Neuronal stem cell (in vitro differentiated cells): ENCODE measurements at regions not wholly inside any gene's neighbourhood (a gene's known extent, or its start where the extent isn't known, plus 50 kb on each side); places are given as distances from the start of the nearest gene placed in this dataset.

Experiments
- DNase-seq: peaks from one replicate; pipeline ENCODE4 v3.0.0-alpha.2; 2013; ENCODE audit warnings: low spot score
- H2AFZ ChIP-seq: one replicate; pipeline ENCODE4 v1.6.1; 2013; ENCODE audit warnings: mild to moderate bottlenecking, low read length, inconsistent platforms
- H2AK5ac ChIP-seq: 2 replicates; pipeline ENCODE4 v1.6.1; 2013; ENCODE audit warnings: low read depth, mild to moderate bottlenecking, inconsistent platforms, low read length, moderate library complexity, mixed read lengths
- H2BK120ac ChIP-seq: 2 replicates; pipeline ENCODE4 v1.6.1; 2013; ENCODE audit warnings: low read depth, mild to moderate bottlenecking, inconsistent platforms, low read length, moderate library complexity, mixed read lengths
- H2BK12ac ChIP-seq: one replicate; pipeline ENCODE4 v1.6.1; 2013; ENCODE audit warnings: low read length, inconsistent platforms
- H2BK15ac ChIP-seq: 2 replicates; pipeline ENCODE4 v1.6.1; 2013; ENCODE audit warnings: mild to moderate bottlenecking, low read length, inconsistent platforms, mixed read lengths
- H2BK5ac ChIP-seq: one replicate; pipeline ENCODE4 v1.6.1; 2013; ENCODE audit warnings: inconsistent platforms, mild to moderate bottlenecking, low read length, moderate library complexity
- H3K14ac ChIP-seq: one replicate; pipeline ENCODE4 v1.6.1; 2013; ENCODE audit warnings: low read length, inconsistent platforms
- H3K18ac ChIP-seq: 2 replicates; pipeline ENCODE4 v1.6.1; 2013; ENCODE audit warnings: low read length, inconsistent platforms
- H3K23ac ChIP-seq: 2 replicates; pipeline ENCODE4 v1.6.1; 2013; ENCODE audit warnings: low read depth, mild to moderate bottlenecking, mixed read lengths, low read length, inconsistent platforms; ENCODE audit not compliant: poor library complexity
- H3K27ac ChIP-seq: replicated peaks from 3 replicates; pipeline ENCODE4 v1.5.1; 2013; ENCODE audit warnings: low read length, inconsistent platforms
- H3K27me3 ChIP-seq, 3 experiments: 2 replicates each; pipeline ENCODE4 v1.6.1; 2013; ENCODE audit warnings: low read length in 3 of 3, mild to moderate bottlenecking in 2 of 3, inconsistent platforms in 1 of 3, low read depth in 1 of 3, mixed read lengths in 1 of 3, moderate library complexity in 1 of 3; ENCODE audit not compliant: control insufficient read depth in 3 of 3, insufficient read depth in 3 of 3
- H3K36me3 ChIP-seq, 2 donors: replicated peaks in 1 of 2; 2 replicates each; pipeline ENCODE4 v1.6.1; 2013; ENCODE audit warnings: low read length in 2 of 2; ENCODE audit not compliant: control insufficient read depth in 2 of 2, insufficient read depth in 2 of 2
- H3K4ac ChIP-seq: 2 replicates; pipeline ENCODE4 v1.6.1; 2013; ENCODE audit warnings: inconsistent platforms, mild to moderate bottlenecking, low read length, moderate library complexity
- H3K4me1 ChIP-seq, 2 donors: 1 replicate in 1 of 2; 2 replicates in 1 of 2; pipeline ENCODE4 v1.6.1; 2013; ENCODE audit warnings: low read length in 2 of 2, low read depth in 1 of 2; ENCODE audit not compliant: control insufficient read depth in 2 of 2, insufficient read depth in 1 of 2
- H3K4me2 ChIP-seq: one replicate; pipeline ENCODE4 v1.6.1; 2013; ENCODE audit warnings: mild to moderate bottlenecking, low read length, inconsistent platforms; ENCODE audit not compliant: insufficient read depth, poor library complexity, severe bottlenecking
- H3K4me3 ChIP-seq, 2 donors: 2 replicates each; pipeline ENCODE4 v1.5.1; 2013; ENCODE audit warnings: low read length in 2 of 2, mild to moderate bottlenecking in 2 of 2, inconsistent platforms in 1 of 2, moderate library complexity in 1 of 2
- H3K79me1 ChIP-seq: one replicate; pipeline ENCODE4 v1.6.1; 2013; ENCODE audit warnings: low read depth, mild to moderate bottlenecking, inconsistent platforms, low read length, moderate library complexity
- H3K9ac ChIP-seq: one replicate; pipeline ENCODE4 v1.6.1; 2013; ENCODE audit warnings: mild to moderate bottlenecking, low read depth, low read length, inconsistent platforms; ENCODE audit not compliant: poor library complexity
- H3K9me3 ChIP-seq, 2 donors: replicated peaks in 1 of 2; 2 replicates each; pipeline versions ENCODE3 to v1.6.1; 2013; ENCODE audit warnings: low read length in 2 of 2, mild to moderate bottlenecking in 2 of 2, inconsistent platforms in 1 of 2, low read depth in 1 of 2, mixed read lengths in 1 of 2, moderate library complexity in 1 of 2; ENCODE audit not compliant: control insufficient read depth in 2 of 2, insufficient read depth in 1 of 2
- H4K8ac ChIP-seq: one replicate; pipeline ENCODE4 v1.6.1; 2013; ENCODE audit warnings: low read depth, mild to moderate bottlenecking, inconsistent platforms, low read length, moderate library complexity
- H4K91ac ChIP-seq: one replicate; pipeline ENCODE4 v1.6.1; 2013; ENCODE audit warnings: low read length, low read depth, mild to moderate bottlenecking, inconsistent platforms; ENCODE audit not compliant: poor library complexity
- WGBS, 2 donors: extraction: QIAGEN DNeasy Blood & Tissue Kit; methylation state at CpG; one replicate each; pipeline ENCODE4 v1.1.7; 2013; ENCODE audit warnings: missing lambda C conversion rate in 2 of 2, mixed read lengths in 1 of 2; ENCODE audit not compliant: insufficient read length in 2 of 2, insufficient replicate concordance in 1 of 2; ENCODE audit errors: extremely low coverage in 2 of 2; 5-methylcytosine and 5-hydroxymethylcytosine counted together

GRCh38 chr3:193897288-193897687 is 238.7 kb upstream of the HES1 start:
- Histone ChIP-seq H3K27ac (no peak overlapping the region), H2BK5ac (no peak overlapping the region), H2BK120ac (no peak overlapping the region), H2BK15ac (peak overlapping the region; percentile 8), H3K14ac (no peak overlapping the region), H3K4ac (no peak overlapping the region), H4K91ac (no peak overlapping the region), H2AFZ (peak overlapping the region; percentile 84), H3K4me1 (peaks cover 21 to 36% of the 10 kb centered on the region in 2 donors), H3K4me3 (no peak overlapping the region), H3K23ac (no peak overlapping the region), H3K36me3 (no peaks in the 10 kb centered on the region), H2AK5ac (no peak overlapping the region), H4K8ac (no peak overlapping the region), H3K9ac (no peak overlapping the region), H3K27me3 (no peaks in the 10 kb centered on the region), H2BK12ac (no peak overlapping the region), H3K4me2 (no peak overlapping the region), H3K9me3 (peaks cover 6 to 13% of the 10 kb centered on the region in 2 donors), H3K79me1 (no peaks in the 10 kb centered on the region), H3K18ac (peak overlapping the region; percentile 5)
- WGBS, 2 donors: no CpG with 5 or more reads among the region's 10 CpGs
- no peak for DNase-seq

GRCh38 chr3:193897731-193898180 is 238.2 kb upstream of the HES1 start:
- H3K27ac ChIP-seq: no peak overlapping the region
- peaks cover 6 to 13% of the 10 kb centered on the region in 2 donors for H3K9me3 ChIP-seq
- no peak overlapping the region for H3K4ac ChIP-seq
- no peak overlapping the region for H3K9ac ChIP-seq
- no peak overlapping the region for H2BK12ac ChIP-seq
- no peak overlapping the region for H2BK120ac ChIP-seq
- no peak overlapping the region for H3K14ac ChIP-seq
- H3K79me1 ChIP-seq: no peaks in the 10 kb centered on the region
- peak overlapping the region; percentile 84 for H2AFZ ChIP-seq
- no peak overlapping the region for H4K91ac ChIP-seq
- no peak overlapping the region for H3K23ac ChIP-seq
- no CpG with 5 or more reads among the region's 10 CpGs for WGBS, 2 donors
- no peak overlapping the region for H3K4me3 ChIP-seq
- H2AK5ac ChIP-seq: no peak overlapping the region
- no peak overlapping the region for H2BK5ac ChIP-seq
- H3K4me1 ChIP-seq: peaks cover 23 to 39% of the 10 kb centered on the region in 2 donors
- no peaks in the 10 kb centered on the region for H3K27me3 ChIP-seq
- peak overlapping the region; percentile 65 for H3K18ac ChIP-seq
- H2BK15ac ChIP-seq: peak overlapping the region; percentile 8
- DNase-seq: no peak
- H4K8ac ChIP-seq: no peak overlapping the region
- no peaks in the 10 kb centered on the region for H3K36me3 ChIP-seq
- no peak overlapping the region for H3K4me2 ChIP-seq

GRCh38 chr3:193899001-193899400 is 236.9 kb upstream of the HES1 start:
- WGBS, 2 donors: no CpG with 5 or more reads among the region's 1 CpG
- H3K18ac ChIP-seq: no peak overlapping the region
- no peak overlapping the region for H3K14ac ChIP-seq
- H3K9ac ChIP-seq: no peak overlapping the region
- H2AFZ ChIP-seq: no peak overlapping the region
- no peaks in the 10 kb centered on the region for H3K79me1 ChIP-seq
- no peaks in the 10 kb centered on the region for H3K27me3 ChIP-seq
- no peak overlapping the region for H2BK120ac ChIP-seq
- no peak overlapping the region for H2AK5ac ChIP-seq
- H3K4me2 ChIP-seq: no peak overlapping the region
- no peak overlapping the region for H2BK5ac ChIP-seq
- no peak overlapping the region for H2BK15ac ChIP-seq
- peaks cover 6 to 13% of the 10 kb centered on the region in 2 donors for H3K9me3 ChIP-seq
- H4K91ac ChIP-seq: no peak overlapping the region
- H2BK12ac ChIP-seq: no peak overlapping the region
- no peak overlapping the region for H3K4ac ChIP-seq
- H3K4me1 ChIP-seq: peaks cover 29 to 47% of the 10 kb centered on the region in 2 donors
- H3K27ac ChIP-seq: no peak overlapping the region
- H3K4me3 ChIP-seq: no peak overlapping the region
- no peak overlapping the region for H3K23ac ChIP-seq
- H3K36me3 ChIP-seq: no peaks in the 10 kb centered on the region
- DNase-seq: no peak
- no peak overlapping the region for H4K8ac ChIP-seq

GRCh38 chr3:193901007-193901406 is 234.9 kb upstream of the HES1 start:
- Histone ChIP-seq H2AK5ac (no peak overlapping the region), H4K8ac (no peak overlapping the region), H3K9me3 (peaks cover 6 to 13% of the 10 kb centered on the region in 2 donors), H3K9ac (no peak overlapping the region), H3K23ac (no peak overlapping the region), H3K27me3 (no peaks in the 10 kb centered on the region), H3K27ac (no peak overlapping the region), H3K4me2 (no peak overlapping the region), H4K91ac (no peak overlapping the region), H3K14ac (no peak overlapping the region), H2BK12ac (no peak overlapping the region), H3K4ac (no peak overlapping the region), H3K4me3 (no peak overlapping the region), H2BK120ac (no peak overlapping the region), H2BK5ac (no peak overlapping the region), H3K36me3 (no peaks in the 10 kb centered on the region), H2AFZ (no peak overlapping the region), H3K18ac (no peak overlapping the region), H3K79me1 (no peaks in the 10 kb centered on the region), H3K4me1 (peaks cover 24 to 40% of the 10 kb centered on the region in 2 donors), H2BK15ac (no peak overlapping the region)
- DNase-seq: no peak
- no CpG with 5 or more reads among the region's 1 CpG for WGBS, 2 donors
